Upper lobe of left lung (tissue), 6 donors: ENCODE measurements at regions not wholly inside any gene's neighbourhood (a gene's known extent, or its start where the extent isn't known, plus 50 kb on each side); places are given as distances from the start of the nearest gene placed in this dataset.

Experiments used
- ATAC-seq, 2 donors: fragments of 200-7000 bp; cut with Tn5 transposase; one replicate each; pipeline ENCODE4 v1.9.1; 2022; ENCODE audit warnings: mild to moderate bottlenecking in 2 of 2, moderate library complexity in 2 of 2; ENCODE audit not compliant: low FRiP score in 2 of 2
- DNase-seq, 2 donors: peaks; one replicate each; pipeline ENCODE4 v3.0.0-alpha.2; 2019 to 2020
- H3K27ac ChIP-seq, 4 donors: fragments of 200-600 bp; sonication (generic); one replicate each; pipeline ENCODE4 v1.5.1; 2016 to 2019
- H3K27me3 ChIP-seq, 4 donors: fragments of 200-600 bp; sonication (generic); one replicate each; pipeline ENCODE4 v1.5.1; 2017 to 2019
- H3K36me3 ChIP-seq, 4 donors: fragments of 200-600 bp; sonication (generic); one replicate each; pipeline ENCODE4 v1.5.1; 2016 to 2019
- H3K4me1 ChIP-seq, 4 donors: fragments of 200-600 bp; sonication (generic); one replicate each; pipeline ENCODE4 v1.5.1; 2018 to 2019
- H3K4me3 ChIP-seq, 4 donors: fragments of 200-600 bp; sonication (generic); one replicate each; pipeline ENCODE4 v1.5.1; 2017 to 2019; ENCODE audit warnings: mild to moderate bottlenecking in 2 of 4, moderate library complexity in 1 of 4
- H3K9me3 ChIP-seq, 4 donors: fragments of 200-600 bp; sonication (generic); one replicate each; pipeline ENCODE4 v1.5.1; 2018 to 2019
- EP300 ChIP-seq, 4 donors: sonication (generic); formaldehyde crosslinking; IDR thresholded peaks; one replicate each; pipeline ENCODE4 v1.5.1; 2017; ENCODE audit warnings: antibody characterized with exemption in 4 of 4, control low read depth in 2 of 4
- POLR2A ChIP-seq, 4 donors: fragments of 450-650 bp; IDR thresholded peaks; one replicate each; pipeline ENCODE4 v1.5.1; 2016 to 2017; ENCODE audit warnings: antibody characterized with exemption in 4 of 4, mild to moderate bottlenecking in 2 of 4
- POLR2AphosphoS5 ChIP-seq, 2 donors: sonication (generic); formaldehyde crosslinking; IDR thresholded peaks; one replicate each; pipeline ENCODE4 v1.5.1; 2017; ENCODE audit warnings: antibody characterized with exemption in 2 of 2
- WGBS, 2 donors: methylation state at CpG; one replicate each; pipeline ENCODE4 v1.1.5; 2017 to 2018; 5-methylcytosine and 5-hydroxymethylcytosine counted together
- TF ChIP-seq, protein P1 (sequence below), 6 experiments: fragments of 450-650 bp in 4 of 6; fragments of 200-600 bp in 2 of 6; sonication (generic) in 2 of 6; IDR thresholded peaks; one replicate each; pipeline ENCODE4 v1.5.1; 2016 to 2019; ENCODE audit warnings: antibody characterized with exemption in 6 of 6
- donor health status: DM: no; HTN: no; CAD: no; lungs with moderate emphysema.
- donor health status: DM: no; HTN: yes; CAD: no; lungs with severe emphysema.

GRCh38 chr13:33454844-33455705 is 169.5 kb upstream of the STARD13 start:
- H3K36me3 ChIP-seq, result no peaks in the 10 kb centered on the region
- DNase-seq, result no peak
- H3K9me3 ChIP-seq, result peaks cover 0 to 6% (median under 1%) of the 10 kb centered on the region in 4 donors
- H3K4me3 ChIP-seq, result no peak overlapping the region
- WGBS, 2 donors, result 85 to 94% methylated on average over 5 of the region's 5 CpGs
- H3K4me1 ChIP-seq, result peaks cover 0 to 10% (median 0%) of the 10 kb centered on the region in 4 donors
- no peaks in the 10 kb centered on the region for H3K27me3 ChIP-seq
- peak in 1 of 2 donors; percentile 74 for ATAC-seq
- no peak overlapping the region for H3K27ac ChIP-seq
- TF ChIP-seq POLR2AphosphoS5 (IDR thresholded peaks at IDR 0.05) (no peak), EP300 (IDR thresholded peaks at IDR 0.05) (no peak), POLR2A (IDR thresholded peaks at IDR 0.05) (no peak)
- TF ChIP-seq, protein P1, sequence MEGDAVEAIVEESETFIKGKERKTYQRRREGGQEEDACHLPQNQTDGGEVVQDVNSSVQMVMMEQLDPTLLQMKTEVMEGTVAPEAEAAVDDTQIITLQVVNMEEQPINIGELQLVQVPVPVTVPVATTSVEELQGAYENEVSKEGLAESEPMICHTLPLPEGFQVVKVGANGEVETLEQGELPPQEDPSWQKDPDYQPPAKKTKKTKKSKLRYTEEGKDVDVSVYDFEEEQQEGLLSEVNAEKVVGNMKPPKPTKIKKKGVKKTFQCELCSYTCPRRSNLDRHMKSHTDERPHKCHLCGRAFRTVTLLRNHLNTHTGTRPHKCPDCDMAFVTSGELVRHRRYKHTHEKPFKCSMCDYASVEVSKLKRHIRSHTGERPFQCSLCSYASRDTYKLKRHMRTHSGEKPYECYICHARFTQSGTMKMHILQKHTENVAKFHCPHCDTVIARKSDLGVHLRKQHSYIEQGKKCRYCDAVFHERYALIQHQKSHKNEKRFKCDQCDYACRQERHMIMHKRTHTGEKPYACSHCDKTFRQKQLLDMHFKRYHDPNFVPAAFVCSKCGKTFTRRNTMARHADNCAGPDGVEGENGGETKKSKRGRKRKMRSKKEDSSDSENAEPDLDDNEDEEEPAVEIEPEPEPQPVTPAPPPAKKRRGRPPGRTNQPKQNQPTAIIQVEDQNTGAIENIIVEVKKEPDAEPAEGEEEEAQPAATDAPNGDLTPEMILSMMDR (IDR thresholded peaks at IDR 0.05), result no peak

DNA sequence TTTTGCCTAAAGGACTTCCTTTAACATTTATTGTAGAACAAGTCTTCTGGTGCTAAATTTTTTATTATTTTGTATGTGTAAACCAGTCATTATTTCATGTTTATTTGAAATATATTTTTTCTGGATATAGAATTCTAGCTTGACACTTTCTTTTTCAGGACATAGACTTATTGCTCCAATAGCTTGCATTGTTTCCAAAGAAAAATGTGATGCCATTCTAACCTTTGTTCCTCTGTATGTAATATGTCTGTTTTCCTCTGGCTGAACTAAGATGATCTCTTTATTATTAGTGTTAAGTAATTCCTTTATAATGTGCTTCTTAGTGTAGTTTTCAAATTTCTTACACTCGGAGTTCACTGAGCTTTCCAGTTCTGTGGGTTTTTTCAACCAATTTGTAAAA is 174.1 kb upstream of the STARD13 start:
- WGBS, 2 donors, result 95 to 100% methylated on average over 1 of the region's 1 CpG
- Histone ChIP-seq H3K36me3 (no peaks in the 10 kb centered on the region), H3K27ac (no peak overlapping the region), H3K4me3 (no peak overlapping the region), H3K4me1 (no peaks in the 10 kb centered on the region), H3K9me3 (peaks cover 0 to 6% (median 2%) of the 10 kb centered on the region in 4 donors), H3K27me3 (no peaks in the 10 kb centered on the region)
- no peak for DNase-seq
- no peak for ATAC-seq
- no peak for TF ChIP-seq POLR2A (IDR thresholded peaks at IDR 0.05)

GRCh38 chr13:33462109-33462508 is 176.6 kb upstream of the STARD13 start:
- Histone ChIP-seq H3K36me3 (no peaks in the 10 kb centered on the region), H3K27ac (no peak overlapping the region), H3K27me3 (no peaks in the 10 kb centered on the region), H3K9me3 (peaks cover 0 to 6% (median 2%) of the 10 kb centered on the region in 4 donors), H3K4me1 (no peaks in the 10 kb centered on the region), H3K4me3 (no peak overlapping the region)
- DNase-seq (no peak), ATAC-seq (no peak)
- WGBS, 2 donors, result 71 to 76% methylated on average over 4 of the region's 4 CpGs
- TF ChIP-seq, protein P1 (IDR thresholded peaks at IDR 0.05), result no peak
- TF ChIP-seq EP300 (IDR thresholded peaks at IDR 0.05) (no peak), POLR2AphosphoS5 (IDR thresholded peaks at IDR 0.05) (no peak), POLR2A (IDR thresholded peaks at IDR 0.05) (no peak)

DNA sequence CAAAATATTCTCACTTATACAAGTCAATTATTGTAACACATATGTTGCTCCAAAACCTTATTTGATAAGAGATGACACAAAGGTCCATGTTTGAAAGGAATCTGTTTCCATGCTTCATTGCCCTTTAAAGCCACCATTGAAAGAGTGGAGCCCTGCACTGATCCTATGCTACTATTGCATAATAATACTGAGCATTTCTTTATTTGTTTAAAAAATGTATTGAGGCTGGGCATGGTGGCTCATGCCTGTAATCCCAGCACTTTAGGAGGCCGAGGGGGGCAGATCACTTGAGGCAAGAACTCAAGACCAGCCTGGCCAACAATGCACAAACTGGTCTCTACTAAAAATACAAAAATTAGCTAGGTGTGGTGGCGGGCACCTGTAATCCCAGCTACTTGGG is 178.8 kb upstream of the STARD13 start:
- TF ChIP-seq EP300 (IDR thresholded peaks at IDR 0.05) (no peak), POLR2AphosphoS5 (IDR thresholded peaks at IDR 0.05) (no peak), POLR2A (IDR thresholded peaks at IDR 0.05) (no peak)
- TF ChIP-seq, protein P1 (IDR thresholded peaks at IDR 0.05), result no peak
- Histone ChIP-seq H3K9me3 (peaks cover 0 to 6% (median 2%) of the 10 kb centered on the region in 4 donors), H3K27me3 (no peaks in the 10 kb centered on the region), H3K27ac (no peak overlapping the region), H3K36me3 (no peaks in the 10 kb centered on the region), H3K4me3 (no peak overlapping the region), H3K4me1 (no peaks in the 10 kb centered on the region)
- 89% methylated on average over 2 of the region's 2 CpGs for WGBS, 2 donors
- no peak for ATAC-seq
- DNase-seq, result no peak

DNA sequence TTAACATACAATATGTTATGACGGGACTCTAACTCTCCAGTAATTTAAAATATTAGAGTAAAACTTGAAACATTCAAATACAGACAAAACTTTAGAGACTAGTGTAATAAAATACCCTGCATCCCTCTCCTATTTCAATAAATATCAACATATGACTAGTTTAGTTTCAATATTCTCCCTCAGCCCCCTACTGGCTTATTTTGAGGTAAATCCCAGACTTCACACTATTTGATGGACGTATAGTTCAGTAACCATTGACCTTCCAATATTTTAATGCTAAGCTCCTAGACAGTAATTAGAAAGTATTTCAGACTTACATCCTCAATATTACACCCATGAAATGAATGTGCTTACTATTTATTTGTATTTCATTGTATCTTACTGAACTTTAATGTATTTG is 180.7 kb upstream of the STARD13 start:
- H3K27ac ChIP-seq, result no peak overlapping the region
- 88 to 90% methylated on average over 2 of the region's 2 CpGs for WGBS, 2 donors

More for the DNA sequence above, 180.7 kb upstream of the STARD13 start:
- DNase-seq (no peak), ATAC-seq (no peak)
- Histone ChIP-seq H3K4me3 (no peak overlapping the region), H3K9me3 (no peaks in the 10 kb centered on the region), H3K27me3 (no peaks in the 10 kb centered on the region), H3K36me3 (no peaks in the 10 kb centered on the region), H3K4me1 (no peaks in the 10 kb centered on the region)
- TF ChIP-seq EP300 (IDR thresholded peaks at IDR 0.05), result no peak
- TF ChIP-seq POLR2A (IDR thresholded peaks at IDR 0.05), result no peak
- no peak for TF ChIP-seq POLR2AphosphoS5 (IDR thresholded peaks at IDR 0.05)
- TF ChIP-seq, protein P1 (IDR thresholded peaks at IDR 0.05), result no peak
